ENCODE measurements at regions not wholly inside any gene's neighbourhood (a gene's known extent, or its start where the extent isn't known, plus 50 kb on each side); places are given as distances from the start of the nearest gene placed in this dataset.
"Not testable (repeated sequence)": the region's sequence is repeated elsewhere in the genome, so short reads cannot be mapped to it uniquely, and the experiment has no call there.

GRCh38 chr6:47407300-47408281 is 70.0 kb upstream of the CD2AP start:
- no peak for DNase-seq

- peak; percentile 86 to 89 for DNase-seq
Observed at GRCh38 chr6:47413752-47414422, 63.7 kb upstream of the CD2AP start.

DNA sequence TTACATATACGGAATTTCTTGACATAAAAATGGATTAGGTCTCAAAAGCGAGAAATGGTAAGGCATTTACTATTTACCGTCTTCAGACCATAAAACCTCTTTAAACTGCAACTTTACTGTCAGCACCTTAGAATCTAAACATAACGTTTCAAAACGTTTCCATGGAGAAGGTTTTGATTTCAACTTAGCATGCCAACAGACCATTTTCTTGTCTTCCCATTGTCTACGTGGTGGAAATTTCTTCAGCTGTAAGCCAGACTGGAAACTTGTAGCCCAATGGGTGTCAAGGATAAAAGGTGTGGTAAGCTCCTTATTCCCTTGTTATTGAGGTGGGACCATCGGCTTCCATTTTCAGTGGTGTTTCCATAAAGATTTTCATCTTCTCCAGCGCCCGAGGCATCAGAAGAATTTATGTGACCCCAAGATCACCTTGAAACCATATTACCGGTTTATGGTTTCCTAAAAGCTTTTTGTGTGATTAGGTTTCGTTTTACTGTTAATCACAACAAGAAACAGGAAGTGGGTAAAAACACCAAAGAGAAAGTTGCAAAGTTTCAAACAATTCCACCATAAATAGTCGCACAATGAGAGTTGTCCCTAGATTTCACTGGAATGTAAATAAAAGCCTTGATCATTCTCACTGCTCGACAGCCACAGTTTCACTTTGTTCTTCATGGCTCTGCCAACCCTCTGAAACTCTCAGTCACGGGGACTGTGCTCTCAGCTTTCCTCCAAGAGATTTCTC is 63.0 kb upstream of the CD2AP start:
- peak; percentile 46 to 50 for DNase-seq

DNA sequence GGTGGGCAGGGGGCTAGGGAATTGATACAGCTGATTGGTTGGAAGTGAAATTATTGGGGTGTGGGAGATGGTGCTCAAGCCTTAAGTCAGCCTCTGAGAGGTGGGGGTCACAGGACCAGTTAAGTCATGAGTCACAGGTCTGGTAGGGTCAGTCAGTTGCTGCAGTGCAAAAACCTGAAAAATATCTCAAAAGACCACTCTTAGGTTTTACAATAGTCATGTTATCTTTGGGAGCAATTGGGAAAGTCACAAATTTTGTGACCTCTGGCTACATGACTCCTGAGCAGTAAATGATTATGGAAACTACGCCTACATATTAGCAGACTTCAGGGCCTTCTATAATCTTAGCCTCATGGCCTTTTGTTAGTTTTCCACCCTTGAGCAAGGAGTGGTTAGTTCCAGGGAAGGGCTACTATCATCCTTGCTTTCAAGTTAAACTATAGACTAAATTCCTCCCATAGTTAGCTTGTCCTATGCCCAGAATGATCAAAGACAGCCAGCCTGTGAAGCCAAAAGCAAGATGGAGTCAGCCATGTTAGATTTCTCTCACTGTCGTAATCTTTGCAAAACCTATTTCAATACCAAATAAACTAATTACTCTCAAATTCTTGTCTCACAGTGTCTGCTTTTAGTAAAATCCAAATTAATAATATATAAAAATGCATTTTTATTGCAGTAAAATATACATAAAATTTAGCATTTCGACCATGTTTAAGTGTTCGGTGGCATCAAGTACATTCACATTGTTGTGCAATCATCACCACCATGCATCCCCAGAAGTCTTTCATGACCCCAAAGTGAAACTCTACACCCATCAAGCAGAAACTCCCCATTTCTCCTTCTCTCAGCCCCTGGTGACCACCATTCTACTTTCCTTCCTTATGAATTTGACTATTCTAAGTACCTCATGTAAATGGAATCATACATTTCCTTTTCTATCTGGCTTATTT is 60.9 kb upstream of the CD2AP start:
- no peak for DNase-seq

- DNase-seq = no peak
Observed at GRCh38 chr6:47419621-47420020, 58.0 kb upstream of the CD2AP start.

DNA sequence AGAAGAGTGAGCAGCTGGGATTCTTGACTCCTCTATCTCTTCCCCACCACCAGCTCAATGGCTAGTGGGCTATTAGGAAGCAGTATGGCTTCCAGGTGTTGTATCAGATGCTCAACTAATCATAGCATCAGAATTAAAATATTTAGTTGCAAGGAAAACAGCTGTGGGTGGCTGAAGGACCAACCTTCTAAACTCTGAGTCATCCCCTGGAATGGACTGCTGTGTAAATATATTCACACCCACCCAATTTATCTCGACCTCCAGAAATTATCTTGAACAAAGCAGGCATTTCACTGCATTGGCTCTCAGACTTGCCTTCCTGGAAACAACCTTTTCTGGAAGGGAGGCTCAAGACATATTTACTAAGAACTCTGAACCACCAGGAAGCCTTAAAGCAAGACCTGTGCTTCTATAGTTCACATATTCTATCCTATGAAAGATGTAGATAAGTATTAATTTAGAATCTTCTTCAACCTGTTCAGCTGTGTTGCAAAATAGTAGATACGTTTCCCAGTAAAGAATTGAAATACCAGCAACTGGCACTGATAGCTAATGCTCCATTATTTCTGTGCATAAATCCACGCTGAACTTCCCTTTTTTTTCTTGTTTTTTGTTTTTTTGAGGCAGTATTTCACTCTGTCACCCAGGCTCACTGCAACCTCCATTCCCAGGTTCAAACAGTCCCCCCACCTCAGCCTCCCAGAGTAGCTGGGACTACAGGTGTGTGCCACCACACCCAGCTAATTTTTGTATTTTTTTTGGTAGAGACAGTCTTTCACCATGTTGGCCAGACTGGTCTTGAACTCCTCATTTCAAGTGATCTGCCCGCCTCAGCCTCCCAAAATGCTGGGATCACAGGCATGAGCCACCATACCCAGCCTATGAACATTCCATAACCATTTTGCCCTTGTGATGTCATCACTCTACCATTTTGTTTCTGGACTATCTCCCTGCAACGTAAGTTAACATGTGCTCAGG is 56.9 kb upstream of the CD2AP start:
- DNase-seq = no peak

DNA sequence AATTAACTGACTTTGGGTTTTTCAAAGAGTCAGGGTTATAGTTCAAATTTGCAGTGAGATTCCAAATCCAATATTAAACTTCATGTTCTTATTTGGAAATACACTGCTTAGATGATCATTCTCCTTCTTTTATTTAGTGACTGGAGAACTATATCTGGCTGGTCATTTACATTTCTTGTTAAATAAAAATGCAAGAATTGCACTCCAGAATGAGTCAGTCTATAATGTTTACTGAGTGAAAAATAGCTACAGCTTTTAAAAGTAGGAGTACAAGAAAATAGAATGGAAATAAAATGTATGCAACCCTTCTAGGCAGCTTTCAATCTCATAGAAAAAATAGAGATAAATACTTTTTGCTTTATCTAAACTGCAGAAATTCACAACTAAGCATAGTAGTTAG is 54.5 kb upstream of the CD2AP start:
- DNase-seq = no peak

DNA sequence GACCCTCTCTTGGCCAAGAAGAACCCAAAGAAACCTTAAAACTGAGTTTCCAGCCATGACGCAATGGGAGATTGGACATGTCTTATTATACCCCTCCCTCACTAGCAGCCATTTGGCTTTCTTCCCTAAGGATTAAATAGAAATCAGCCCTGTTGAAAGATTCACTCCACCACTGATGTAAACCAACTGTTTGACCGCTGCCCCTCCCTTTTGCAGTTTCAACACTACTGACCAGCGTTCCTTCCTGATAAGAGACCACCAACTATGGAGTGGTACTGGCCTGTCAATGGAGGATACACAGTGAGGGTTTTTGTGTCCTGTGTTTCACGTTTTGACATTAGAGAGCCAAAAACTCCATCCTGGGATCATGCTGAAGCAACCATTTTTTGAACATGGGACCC is 53.2 kb upstream of the CD2AP start:
- DNase-seq = no peak

- DNase-seq = not testable (repeated sequence)
Observed at GRCh38 chr6:47425724-47426123, 51.9 kb upstream of the CD2AP start.

GRCh38 chr6:47426524-47427302 is 50.9 kb upstream of the CD2AP start:
- no peak for DNase-seq

DNA sequence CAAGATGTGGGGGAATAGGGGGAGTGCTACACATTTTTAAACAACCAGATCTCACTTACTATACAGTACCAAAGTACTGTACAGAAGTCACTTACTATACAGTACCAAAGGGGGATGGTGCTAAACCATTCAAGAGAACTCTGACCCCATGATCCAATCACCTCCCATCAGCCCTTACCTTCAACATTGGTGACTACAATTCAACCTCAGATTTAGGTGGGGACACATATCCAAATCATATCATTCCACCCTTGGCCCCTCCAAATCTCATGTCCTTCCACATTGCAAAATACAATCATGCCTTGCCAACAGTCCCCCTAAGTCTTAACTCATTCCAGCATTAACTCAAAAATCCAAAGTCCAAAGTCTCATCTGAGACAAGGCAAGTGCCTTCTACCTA is 49.9 kb upstream of the CD2AP start:
- no peak for DNase-seq
